ENCODE measurements at regions not wholly inside any gene's neighbourhood (a gene's known extent, or its start where the extent isn't known, plus 50 kb on each side); places are given as distances from the start of the nearest gene placed in this dataset.
A peak's percentile ranks its signal among the peaks of the same experiment; 100 is the strongest.

GRCh38 chr3:144141496-144141895, 169.9 kb downstream of the DIPK2A start:
- H3K4me1 ChIP-seq, result no peaks in the 10 kb centered on the region
- H3K36me3 ChIP-seq, result no peaks in the 10 kb centered on the region
- intact Hi-C loops (cut with DNase I; ENCODE audit: low total_unique reads), result no loop called here
- H3K27ac ChIP-seq, result no peak overlapping the region
- no peak for DNase-seq (ENCODE audit: low spot score in 2 of 2)
- no peak overlapping the region for H3K4me3 ChIP-seq
- H3K9me3 ChIP-seq, result peaks cover 0 to 5% of the 10 kb centered on the region in 2 donors
- H3K27me3 ChIP-seq, result no peaks in the 10 kb centered on the region
- TF ChIP-seq POLR2A (IDR thresholded peaks at IDR 0.05) (no peak), CTCF (IDR thresholded peaks at IDR 0.05) (no peak), POLR2AphosphoS5 (IDR thresholded peaks at IDR 0.05) (no peak)

GRCh38 chr3:144142151-144142840, 170.7 kb downstream of the DIPK2A start:
- intact Hi-C loops (cut with DNase I; ENCODE audit: low total_unique reads), result no loop called here
- H3K36me3 ChIP-seq, result no peaks in the 10 kb centered on the region
- H3K9me3 ChIP-seq, result peaks cover 0 to 5% of the 10 kb centered on the region in 2 donors
- peak overlapping the region in 1 of 2 donors; percentile 50 for H3K27ac ChIP-seq
- H3K4me1 ChIP-seq, result no peaks in the 10 kb centered on the region
- no peaks in the 10 kb centered on the region for H3K27me3 ChIP-seq
- H3K4me3 ChIP-seq, result peak overlapping the region in 1 of 3 donors; percentile 4
- no peak for DNase-seq (ENCODE audit: low spot score in 2 of 2)
- TF ChIP-seq CTCF (IDR thresholded peaks at IDR 0.05) (no peak), POLR2AphosphoS5 (IDR thresholded peaks at IDR 0.05) (no peak), POLR2A (IDR thresholded peaks at IDR 0.05) (no peak)

GRCh38 chr3:144148356-144148755, 176.7 kb downstream of the DIPK2A start:
- H3K36me3 ChIP-seq, result no peaks in the 10 kb centered on the region
- no peak overlapping the region for H3K4me3 ChIP-seq
- no peaks in the 10 kb centered on the region for H3K9me3 ChIP-seq
- intact Hi-C loops (cut with DNase I; ENCODE audit: low total_unique reads), result no loop called here
- no peaks in the 10 kb centered on the region for H3K27me3 ChIP-seq
- H3K27ac ChIP-seq, result no peak overlapping the region
- DNase-seq (ENCODE audit: low spot score in 2 of 2), result no peak
- no peak for TF ChIP-seq POLR2AphosphoS5 (IDR thresholded peaks at IDR 0.05)
- TF ChIP-seq CTCF (IDR thresholded peaks at IDR 0.05), result no peak
- TF ChIP-seq POLR2A (IDR thresholded peaks at IDR 0.05), result no peak
- no peaks in the 10 kb centered on the region for H3K4me1 ChIP-seq

GRCh38 chr3:144151983-144152382, 180.4 kb downstream of the DIPK2A start:
- intact Hi-C loops (cut with DNase I; ENCODE audit: low total_unique reads), result no loop called here
- no peak for TF ChIP-seq POLR2A (IDR thresholded peaks at IDR 0.05)
- no peak for TF ChIP-seq POLR2AphosphoS5 (IDR thresholded peaks at IDR 0.05)
- TF ChIP-seq CTCF (IDR thresholded peaks at IDR 0.05), result no peak
- H3K36me3 ChIP-seq, result no peaks in the 10 kb centered on the region
- no peaks in the 10 kb centered on the region for H3K4me1 ChIP-seq
- no peak overlapping the region for H3K27ac ChIP-seq
- H3K4me3 ChIP-seq, result no peak overlapping the region
- no peak for DNase-seq (ENCODE audit: low spot score in 2 of 2)
- no peaks in the 10 kb centered on the region for H3K9me3 ChIP-seq
- no peaks in the 10 kb centered on the region for H3K27me3 ChIP-seq

- DNase-seq (ENCODE audit: low spot score in 2 of 2), result no peak
- TF ChIP-seq POLR2AphosphoS5 (IDR thresholded peaks at IDR 0.05) (no peak), POLR2A (IDR thresholded peaks at IDR 0.05) (no peak)
- H3K27ac ChIP-seq, result no peak overlapping the region
Observed at GRCh38 chr3:144160627-144161026, 189.0 kb downstream of the DIPK2A start.

More at GRCh38 chr3:144160627-144161026, 189.0 kb downstream of the DIPK2A start:
- no peak overlapping the region for H3K4me3 ChIP-seq
- no peaks in the 10 kb centered on the region for H3K4me1 ChIP-seq
- intact Hi-C loops (cut with DNase I; ENCODE audit: low total_unique reads), result no loop called here
- no peaks in the 10 kb centered on the region for H3K27me3 ChIP-seq
- no peaks in the 10 kb centered on the region for H3K36me3 ChIP-seq
- peaks cover 0 to 3% of the 10 kb centered on the region in 2 donors for H3K9me3 ChIP-seq

Measured in breast epithelium (tissue), 4 donors.